GM12878 (cell line): ENCODE measurements at regions not wholly inside any gene's neighbourhood (a gene's known extent, or its start where the extent isn't known, plus 50 kb on each side); places are given as distances from the start of the nearest gene placed in this dataset.

Experiments
- ATAC-seq: fragments of 200-7000 bp; cut with Tn5 transposase; 3 replicates; pipeline ENCODE4 v1.9.1; 2020; ENCODE audit warnings: mild to moderate bottlenecking, moderate library complexity
- BruUV-seq: library from RNA; stranded (reverse); fragments of 400-500 nt; replicated peaks from 2 replicates; lab custom pipeline; 2021; lab: Mats Ljungman, UMichigan
- CTCF ChIA-PET: fragments of 300-600 bp; sonication (Branson Sonifier 250); formaldehyde crosslinking; extraction: SDS; loops from one replicate; lab custom pipeline; 2021; ENCODE audit warnings: inconsistent platforms; lab: Yijun Ruan, JAX
- POLR2A ChIA-PET: fragments of 350-600 bp; formaldehyde crosslinking; extraction: SDS; loops from one replicate; lab custom pipeline; 2021; ENCODE audit warnings: inconsistent platforms; lab: Charles Lee
- RAD21 ChIA-PET: fragments of 300-600 bp; sonication (Branson Sonifier 250); formaldehyde crosslinking; loops from one replicate; lab custom pipeline; 2023; ENCODE audit warnings: antibody characterized with exemption; ENCODE audit not compliant: unreplicated experiment; lab: Charles Lee
- SMC1A ChIA-PET: fragments of 300-600 bp; sonication (Branson Sonifier 250); formaldehyde crosslinking; loops from one replicate; lab custom pipeline; 2023; ENCODE audit not compliant: unreplicated experiment, uncharacterized antibody; lab: Charles Lee
- DNase-seq: peaks from one replicate; pipeline ENCODE4 v3.0.0-alpha.2; 2011; ENCODE audit warnings: low read depth, low spot score
- FAIRE-seq: peaks from 3 replicates; lab custom pipeline; 2011; peaks lifted over from hg19 to GRCh38; lab: Jason Lieb, UNC
- H2AFZ ChIP-seq: 2 replicates; pipeline ENCODE4 v1.6.0; 2011; ENCODE audit warnings: low read depth, low read length, control low read depth; ENCODE audit not compliant: control insufficient read depth
- H3K27ac ChIP-seq: 2 replicates; pipeline ENCODE4 v1.5.1; 2011; ENCODE audit warnings: control low read depth; ENCODE audit not compliant: control insufficient read depth, insufficient read depth
- H3K27me3 ChIP-seq, 2 experiments: replicated peaks in 1 of 2; 2 replicates each; pipeline versions ENCODE4 v1.6.0 to v1.6.1; 2011; ENCODE audit warnings: low read length in 1 of 2; ENCODE audit not compliant: control insufficient read depth in 2 of 2, insufficient read depth in 2 of 2
- H3K36me3 ChIP-seq, 2 experiments: 2 replicates each; pipeline ENCODE4 v1.5.1; 2011; ENCODE audit warnings: low read length in 1 of 2; ENCODE audit not compliant: control insufficient read depth in 2 of 2, insufficient read depth in 2 of 2
- H3K4me1 ChIP-seq: 2 replicates; pipeline ENCODE4 v1.6.1; 2011; ENCODE audit warnings: mild to moderate bottlenecking, low read length, moderate library complexity, mixed read lengths; ENCODE audit not compliant: control insufficient read depth, insufficient read depth
- H3K4me2 ChIP-seq: 2 replicates; pipeline ENCODE4 v1.6.0; 2011; ENCODE audit warnings: control low read depth; ENCODE audit not compliant: control insufficient read depth, insufficient read depth
- H3K4me3 ChIP-seq: fragments of 200-600 bp; sonication (generic); 2 replicates; pipeline ENCODE4 v1.5.1; 2016
- H3K79me2 ChIP-seq: 2 replicates; pipeline ENCODE4 v1.6.0; 2011; ENCODE audit warnings: low read length; ENCODE audit not compliant: control insufficient read depth, insufficient read depth
- H3K9ac ChIP-seq: 2 replicates; pipeline ENCODE4 v1.8.0; 2011; ENCODE audit warnings: low read length, control low read depth, mixed read lengths; ENCODE audit not compliant: control insufficient read depth, insufficient read depth
- H3K9me3 ChIP-seq: replicated peaks from 3 replicates; pipeline ENCODE4 v1.5.1; 2011; ENCODE audit warnings: mild to moderate bottlenecking, low read length; ENCODE audit not compliant: control insufficient read depth, insufficient read depth
- H4K20me1 ChIP-seq: 2 replicates; pipeline ENCODE4 v1.6.0; 2011; ENCODE audit not compliant: control insufficient read depth, insufficient read depth
- EP300 ChIP-seq, 2 experiments: fragments of 150-350 bp in 1 of 2; IDR thresholded peaks; 2 replicates each; pipeline ENCODE4 v1.6.1; 2011 to 2012; ENCODE audit warnings: low read depth in 2 of 2, low read length in 2 of 2, borderline replicate concordance in 1 of 2, improper control_type of control experiment in 1 of 2, inconsistent platforms in 1 of 2; ENCODE audit not compliant: control insufficient read depth in 1 of 2
- KAT2A ChIP-seq: conservative IDR thresholded peaks from 2 replicates; pipeline ENCODE4 v1.6.1; 2011; ENCODE audit warnings: low read depth, low read length; ENCODE audit not compliant: control insufficient read depth
- NBN ChIP-seq: fragments of 450-650 bp; IDR thresholded peaks from 2 replicates; pipeline ENCODE4 v1.6.1; 2016
- RBBP5 ChIP-seq: fragments of 200-600 bp; sonication (generic); conservative IDR thresholded peaks from 2 replicates; pipeline ENCODE4 v1.6.1; 2016
- TBL1XR1 ChIP-seq: IDR thresholded peaks from 2 replicates; pipeline ENCODE4 v1.6.1; 2012; ENCODE audit warnings: low read depth, low read length, improper control_type of control experiment
- WGBS: methylation state at CpG from one replicate; pipeline ENCODE4 v1.1.6; 2016; ENCODE audit warnings: low lambda C conversion rate; ENCODE audit not compliant: insufficient replicate concordance, insufficient coverage; ENCODE audit errors: missing lambda C conversion rate; 5-methylcytosine and 5-hydroxymethylcytosine counted together
- in situ Hi-C: fragments of 300-500 bp; cut with MboI; formaldehyde crosslinking; loops from 9 replicates; pipeline ENCODE4 v1.14.3; 2018; ENCODE audit warnings: mixed read lengths
- intact Hi-C: fragments of 100-400 bp; cut with micrococcal nuclease; formaldehyde crosslinking; loops from one replicate; pipeline ENCODE4 v1.14.2; 2022; ENCODE audit not compliant: unreplicated experiment
- TF ChIP-seq, protein P1 (sequence below): IDR thresholded peaks from 2 replicates; pipeline ENCODE4 v1.6.1; 2012; ENCODE audit warnings: low read depth, low read length, improper control_type of control experiment
- TF ChIP-seq, protein P2 (sequence below), 3 experiments: IDR thresholded peaks in 2 of 3; conservative IDR thresholded peaks in 1 of 3; 2 replicates each; pipeline ENCODE4 v1.5.1; 2011; ENCODE audit warnings: low read depth in 3 of 3, low read length in 3 of 3, mild to moderate bottlenecking in 3 of 3, control low read depth in 2 of 3, moderate library complexity in 2 of 3, inconsistent platforms in 1 of 3, mixed read lengths in 1 of 3; ENCODE audit not compliant: control insufficient read depth in 2 of 3, insufficient read depth in 1 of 3; ENCODE audit errors: extremely low read depth in 1 of 3

DNA sequence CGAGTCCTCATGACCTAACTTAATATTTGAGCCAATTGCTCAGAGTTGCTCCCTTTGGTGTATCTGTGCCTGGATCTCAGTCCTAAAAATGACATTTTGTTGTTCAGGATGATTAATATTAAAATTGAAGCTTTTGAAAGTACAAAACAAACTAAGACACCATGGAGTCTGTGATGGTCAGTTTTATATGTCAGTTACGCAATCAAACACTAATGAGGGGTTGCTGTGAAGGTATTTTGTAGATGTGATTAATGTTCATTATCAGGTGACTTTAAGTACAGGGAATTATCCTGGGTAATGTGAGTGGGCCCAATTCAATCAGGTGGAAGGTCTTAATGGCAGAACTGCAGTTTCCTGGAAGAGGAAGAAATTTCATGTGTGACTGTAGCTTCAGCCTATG lies 546.7 kb downstream of the REEP3 start:
- H3K27ac ChIP-seq = no peak overlapping the region
- TF ChIP-seq RBBP5 = no peak
- TF ChIP-seq, protein P1, sequence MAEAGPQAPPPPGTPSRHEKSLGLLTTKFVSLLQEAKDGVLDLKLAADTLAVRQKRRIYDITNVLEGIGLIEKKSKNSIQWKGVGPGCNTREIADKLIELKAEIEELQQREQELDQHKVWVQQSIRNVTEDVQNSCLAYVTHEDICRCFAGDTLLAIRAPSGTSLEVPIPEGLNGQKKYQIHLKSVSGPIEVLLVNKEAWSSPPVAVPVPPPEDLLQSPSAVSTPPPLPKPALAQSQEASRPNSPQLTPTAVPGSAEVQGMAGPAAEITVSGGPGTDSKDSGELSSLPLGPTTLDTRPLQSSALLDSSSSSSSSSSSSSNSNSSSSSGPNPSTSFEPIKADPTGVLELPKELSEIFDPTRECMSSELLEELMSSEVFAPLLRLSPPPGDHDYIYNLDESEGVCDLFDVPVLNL = no peak
- DNase-seq (no peak), ATAC-seq (no peak), FAIRE-seq (no peak)
- in situ Hi-C loops (no loop called here), intact Hi-C loops (no loop called here)
- H3K79me2 ChIP-seq = no peaks in the 10 kb centered on the region
- H3K9ac ChIP-seq = no peak overlapping the region
- no peak overlapping the region for H3K4me2 ChIP-seq
- POLR2A ChIA-PET = no interaction called here
- RAD21 ChIA-PET = no interaction called here
- H3K4me3 ChIP-seq = no peak overlapping the region
- H2AFZ ChIP-seq = no peak overlapping the region
- SMC1A ChIA-PET = no interaction called here
- BruUV-seq = no TSS peak
- WGBS = 0% methylated on average over 2 of the region's 2 CpGs
- CTCF ChIA-PET = no interaction called here
- no peaks in the 10 kb centered on the region for H3K9me3 ChIP-seq
- no peaks in the 10 kb centered on the region for H3K36me3 ChIP-seq
- H4K20me1 ChIP-seq = no peaks in the 10 kb centered on the region
- H3K4me1 ChIP-seq = no peaks in the 10 kb centered on the region
- no peaks in the 10 kb centered on the region for H3K27me3 ChIP-seq

DNA sequence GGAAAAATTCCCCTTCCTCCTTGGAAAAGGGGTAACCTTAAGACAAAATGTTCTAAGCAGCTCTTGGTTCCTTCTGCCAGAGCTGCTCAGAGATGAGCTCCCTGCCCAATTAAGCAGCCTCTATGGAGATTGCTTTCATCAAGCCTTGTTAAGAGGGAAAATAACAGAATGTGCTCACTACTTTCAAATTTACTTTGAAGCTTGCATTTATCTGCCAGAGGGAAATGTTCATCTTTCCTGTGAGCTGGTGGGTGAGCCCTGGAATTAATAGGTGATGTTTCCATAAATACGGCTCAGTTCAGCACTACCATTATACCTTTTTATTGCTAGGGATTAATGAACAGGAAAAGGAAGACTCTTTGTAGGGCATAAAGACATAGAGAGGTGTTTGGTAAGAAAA lies 549.0 kb downstream of the REEP3 start:
- Histone ChIP-seq H4K20me1 (no peaks in the 10 kb centered on the region), H3K27ac (no peak overlapping the region), H3K79me2 (no peaks in the 10 kb centered on the region), H3K9me3 (no peaks in the 10 kb centered on the region), H3K9ac (no peak overlapping the region), H3K4me1 (no peaks in the 10 kb centered on the region), H3K4me2 (no peak overlapping the region), H3K4me3 (no peak overlapping the region), H3K36me3 (no peaks in the 10 kb centered on the region), H3K27me3 (no peaks in the 10 kb centered on the region), H2AFZ (no peak overlapping the region)
- 95% methylated on average over 1 of the region's 1 CpG for WGBS
- intact Hi-C loops = no loop called here
- in situ Hi-C loops = no loop called here
- TF ChIP-seq, protein P2, sequence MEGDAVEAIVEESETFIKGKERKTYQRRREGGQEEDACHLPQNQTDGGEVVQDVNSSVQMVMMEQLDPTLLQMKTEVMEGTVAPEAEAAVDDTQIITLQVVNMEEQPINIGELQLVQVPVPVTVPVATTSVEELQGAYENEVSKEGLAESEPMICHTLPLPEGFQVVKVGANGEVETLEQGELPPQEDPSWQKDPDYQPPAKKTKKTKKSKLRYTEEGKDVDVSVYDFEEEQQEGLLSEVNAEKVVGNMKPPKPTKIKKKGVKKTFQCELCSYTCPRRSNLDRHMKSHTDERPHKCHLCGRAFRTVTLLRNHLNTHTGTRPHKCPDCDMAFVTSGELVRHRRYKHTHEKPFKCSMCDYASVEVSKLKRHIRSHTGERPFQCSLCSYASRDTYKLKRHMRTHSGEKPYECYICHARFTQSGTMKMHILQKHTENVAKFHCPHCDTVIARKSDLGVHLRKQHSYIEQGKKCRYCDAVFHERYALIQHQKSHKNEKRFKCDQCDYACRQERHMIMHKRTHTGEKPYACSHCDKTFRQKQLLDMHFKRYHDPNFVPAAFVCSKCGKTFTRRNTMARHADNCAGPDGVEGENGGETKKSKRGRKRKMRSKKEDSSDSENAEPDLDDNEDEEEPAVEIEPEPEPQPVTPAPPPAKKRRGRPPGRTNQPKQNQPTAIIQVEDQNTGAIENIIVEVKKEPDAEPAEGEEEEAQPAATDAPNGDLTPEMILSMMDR (IDR thresholded peaks at IDR 0.05 in 2 of 3, conservative IDR thresholded peaks at IDR 0.05 in 1 of 3; ENCODE audit: control insufficient read depth in 2 of 3, extremely low read depth in 1 of 3, insufficient read depth in 1 of 3, low read depth in 3 of 3, low read length in 3 of 3) = no peak
- TF ChIP-seq NBN = no peak
- no peak for TF ChIP-seq TBL1XR1
- no peak for TF ChIP-seq EP300 (IDR thresholded peaks at IDR 0.05; ENCODE audit: borderline replicate concordance in 1 of 2, control insufficient read depth in 1 of 2, low read depth in 2 of 2, low read length in 2 of 2)
- TF ChIP-seq KAT2A = no peak
- ATAC-seq (no peak), DNase-seq (no peak), FAIRE-seq (no peak)
- CTCF ChIA-PET = no interaction called here
- POLR2A ChIA-PET = interaction anchor here (1.0 kb wide), 1 partner anchor 14 kb away, joined by 3 read pairs; no protein-coding TSS in a partner anchor
- SMC1A ChIA-PET = interaction anchor here (0.5 to 1.1 kb wide), 2 partner anchors 9 to 1500 kb away, joined by 3 read pairs; no protein-coding TSS in a partner anchor
- BruUV-seq = no TSS peak
- RAD21 ChIA-PET = no interaction called here
